ENCODE measurements at regions not wholly inside any gene's neighbourhood (a gene's known extent, or its start where the extent isn't known, plus 50 kb on each side); places are given as distances from the start of the nearest gene placed in this dataset.
"Not testable (repeated sequence)": the region's sequence is repeated elsewhere in the genome, so short reads cannot be mapped to it uniquely, and the experiment has no call there.

- DNase-seq: no peak
Observed at GRCh38 chr3:154658000-154658399, 228.0 kb upstream of the GPR149 start.

DNA sequence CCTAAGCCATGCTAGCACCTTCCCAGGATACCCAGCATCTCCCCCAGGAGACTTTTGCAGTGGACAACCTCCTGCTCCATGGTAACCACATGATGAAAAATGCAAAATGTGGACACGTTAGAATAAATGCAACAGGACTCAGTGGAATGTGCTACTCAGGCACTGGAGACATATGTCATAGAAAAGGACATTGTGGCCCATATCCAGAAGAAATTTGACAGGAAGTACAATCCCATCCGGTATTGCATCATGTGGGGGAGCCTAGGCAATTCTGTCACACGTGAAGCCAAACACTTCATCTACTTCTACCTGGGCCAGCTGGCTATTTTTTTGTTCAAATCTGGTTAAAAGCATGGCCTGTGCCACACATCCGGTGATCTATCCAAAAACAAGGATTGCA lies 227.2 kb upstream of the GPR149 start:
- peak; percentile 9 for DNase-seq

DNA sequence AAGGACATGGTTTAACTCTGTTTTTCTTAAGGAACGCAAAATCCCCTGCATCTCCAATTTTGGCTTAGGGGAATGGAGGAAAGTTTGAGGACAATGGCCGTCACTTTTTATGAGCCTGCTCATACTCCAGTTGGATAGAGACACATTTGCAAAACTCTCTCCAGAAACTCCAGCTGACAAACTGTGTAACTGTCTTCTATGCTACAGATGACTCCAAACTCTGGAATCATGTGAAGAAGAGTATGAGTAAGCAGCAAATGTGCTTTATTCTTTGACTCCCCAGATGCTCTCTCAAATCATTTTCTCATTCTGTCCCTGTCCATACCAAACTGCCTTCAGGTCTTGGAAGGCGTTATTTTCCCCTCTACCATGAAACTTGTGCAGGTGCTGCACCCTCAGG lies 226.5 kb upstream of the GPR149 start:
- DNase-seq: no peak

DNA sequence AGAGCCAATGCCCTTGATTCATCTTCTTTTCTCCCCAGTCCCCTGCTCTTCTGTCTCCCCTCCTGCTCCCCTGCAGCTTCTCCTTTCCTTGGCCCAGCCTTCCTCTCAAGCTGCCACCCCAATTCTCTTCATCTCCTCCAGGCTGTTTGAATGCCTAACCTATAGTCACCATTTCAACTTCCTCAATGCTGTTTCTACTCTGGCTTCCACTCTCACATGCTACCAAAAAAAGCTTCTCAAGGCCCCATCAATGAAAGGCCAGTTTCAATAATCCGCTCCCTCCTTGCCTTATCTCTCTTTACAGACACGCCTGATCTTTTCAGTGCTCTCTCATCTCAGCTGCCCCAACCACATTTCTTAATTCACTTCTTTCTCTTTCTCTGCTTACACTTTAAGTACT lies 212.2 kb upstream of the GPR149 start:
- DNase-seq: no peak

- no peak for DNase-seq
Observed at GRCh38 chr3:154625756-154626155, 195.8 kb upstream of the GPR149 start.

DNA sequence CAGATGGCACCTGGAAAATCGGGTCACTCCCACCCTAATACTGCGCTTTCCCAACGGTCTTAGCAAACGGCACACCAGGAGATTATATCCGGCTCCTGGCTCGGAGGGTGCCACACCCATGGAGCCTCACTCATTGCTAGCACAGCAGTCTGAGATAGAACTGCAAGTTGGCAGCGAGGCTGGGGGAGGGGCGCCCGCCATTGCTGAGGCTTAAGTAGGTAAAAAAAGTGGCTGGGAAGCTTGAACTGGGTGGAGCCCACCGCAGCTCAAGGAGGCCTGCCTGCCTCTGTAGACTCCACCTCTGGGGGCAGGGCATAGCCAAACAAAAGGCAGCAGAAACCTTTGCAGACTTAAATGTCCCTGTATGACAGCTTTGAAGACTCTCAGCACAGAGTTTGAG lies 189.6 kb upstream of the GPR149 start:
- not testable (repeated sequence) for DNase-seq

DNA sequence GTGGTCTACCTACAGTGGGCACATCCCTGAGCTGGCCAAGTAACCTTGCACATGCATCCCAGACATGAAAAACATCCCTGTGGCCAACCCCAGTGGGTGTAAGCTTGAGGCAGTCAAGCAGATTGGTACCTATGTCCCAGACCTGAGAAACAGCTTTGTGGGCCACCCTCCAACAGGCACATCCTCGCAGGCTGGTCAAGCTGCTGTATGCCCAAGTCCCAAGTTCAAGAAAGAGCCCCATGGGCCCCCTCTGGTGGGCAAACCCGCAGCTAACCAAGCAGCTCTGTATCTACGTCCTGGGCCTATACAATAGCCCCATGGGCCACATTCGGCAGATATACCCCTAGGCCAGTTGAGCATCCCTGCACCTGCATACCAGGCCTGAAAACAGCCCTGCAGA lies 186.3 kb upstream of the GPR149 start:
- no peak for DNase-seq

GRCh38 chr3:154615471-154615870 lies 185.5 kb upstream of the GPR149 start:
- DNase-seq: peak; percentile 16

GRCh38 chr3:154614601-154615000 lies 184.6 kb upstream of the GPR149 start:
- DNase-seq: no peak

DNA sequence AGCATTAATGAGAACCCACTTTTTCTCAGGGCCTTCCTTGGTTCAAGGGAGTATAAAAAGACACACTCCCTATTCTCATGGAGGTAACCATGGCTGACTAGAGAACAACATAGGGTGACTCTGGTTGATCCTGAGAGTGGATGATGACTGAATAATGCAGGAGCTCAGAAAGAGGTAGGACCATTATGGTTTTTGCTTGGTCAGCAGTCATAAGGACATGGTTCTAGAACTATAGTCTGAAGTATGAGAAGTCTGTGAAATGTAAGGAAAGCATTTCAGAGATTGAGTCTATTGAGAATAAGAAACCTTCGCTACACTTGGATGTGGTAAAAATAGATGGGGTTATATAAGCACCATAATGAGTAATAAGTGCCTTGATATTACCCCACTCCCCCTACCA lies 184.1 kb upstream of the GPR149 start:
- DNase-seq: no peak

GRCh38 chr3:154602241-154602640 lies 172.3 kb upstream of the GPR149 start:
- DNase-seq: no peak

DNA sequence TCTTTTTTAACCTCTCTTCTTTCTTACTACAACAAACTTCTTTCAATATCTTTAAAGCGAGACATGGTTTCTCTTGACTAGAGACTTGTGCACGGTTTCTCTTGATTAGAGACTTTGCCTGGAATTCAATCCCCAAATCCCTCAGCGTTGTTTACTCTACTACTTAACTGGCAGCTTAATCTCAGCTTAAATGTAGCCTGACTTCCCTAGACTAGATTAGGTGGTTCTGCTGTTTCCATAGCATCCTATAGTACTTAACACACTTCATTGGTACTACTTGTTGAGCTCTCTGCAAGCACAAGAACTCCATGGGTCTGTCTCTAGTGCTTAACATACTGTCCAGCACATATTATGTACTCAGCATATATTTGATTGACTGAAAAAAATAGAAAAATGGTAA lies 168.2 kb upstream of the GPR149 start:
- DNase-seq: no peak

DNA sequence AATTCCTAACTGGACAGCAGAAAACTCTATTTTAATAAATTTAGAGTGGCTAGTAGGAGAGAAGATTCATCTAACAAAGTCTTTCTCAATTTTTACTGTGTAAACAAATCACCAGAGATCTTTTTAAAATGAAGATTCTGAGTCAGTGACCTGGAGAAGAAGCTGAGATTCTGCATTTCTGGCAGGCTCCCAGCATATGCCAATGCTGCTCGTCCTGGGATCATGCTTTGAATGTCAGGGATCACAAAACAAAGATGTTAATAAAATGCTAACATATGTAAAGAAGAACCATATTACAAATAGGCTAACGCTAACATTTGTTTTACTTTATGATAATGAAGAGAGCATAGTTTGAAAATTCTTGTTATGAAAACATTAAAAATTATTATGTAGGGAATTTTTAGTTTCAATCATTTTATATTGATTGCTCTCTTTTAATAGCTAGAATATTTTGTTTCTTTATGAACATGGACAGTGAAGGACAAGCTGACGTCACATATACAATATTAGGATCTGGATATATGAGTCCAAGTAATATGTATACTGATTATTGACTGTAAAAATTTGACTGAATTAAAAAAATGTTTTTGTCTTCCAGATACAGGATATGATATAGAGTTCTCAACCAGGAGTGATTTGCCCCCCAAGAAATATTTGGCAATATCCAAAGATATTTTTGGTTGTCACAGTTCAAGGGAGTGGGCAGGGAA lies 160.8 kb upstream of the GPR149 start:
- DNase-seq: no peak

GRCh38 chr3:154588831-154589230 lies 158.8 kb upstream of the GPR149 start:
- DNase-seq: no peak

- DNase-seq: no peak
Observed at GRCh38 chr3:154584974-154585373, 155.0 kb upstream of the GPR149 start.

DNA sequence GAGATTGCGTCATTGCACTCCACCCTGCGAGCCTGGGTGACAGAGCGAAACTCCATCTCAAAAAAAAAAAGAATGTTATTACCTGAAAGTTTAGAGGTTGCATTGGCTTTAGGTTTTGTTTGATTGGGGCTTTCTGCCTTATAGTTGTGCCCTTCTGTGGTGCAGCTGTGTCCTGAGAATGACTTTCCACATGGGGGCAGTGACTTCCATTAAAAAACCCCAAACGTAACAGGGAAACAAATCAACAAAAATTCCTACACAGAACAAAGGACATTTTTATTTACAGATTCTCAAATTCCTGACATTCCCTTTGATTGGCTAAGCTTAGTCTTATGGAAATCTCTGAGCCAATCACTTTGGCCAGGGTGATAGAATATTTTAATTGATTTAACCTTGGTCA lies 154.1 kb upstream of the GPR149 start:
- peak; percentile 2 for DNase-seq

GRCh38 chr3:154583086-154583634 lies 153.2 kb upstream of the GPR149 start:
- no peak for DNase-seq

DNA sequence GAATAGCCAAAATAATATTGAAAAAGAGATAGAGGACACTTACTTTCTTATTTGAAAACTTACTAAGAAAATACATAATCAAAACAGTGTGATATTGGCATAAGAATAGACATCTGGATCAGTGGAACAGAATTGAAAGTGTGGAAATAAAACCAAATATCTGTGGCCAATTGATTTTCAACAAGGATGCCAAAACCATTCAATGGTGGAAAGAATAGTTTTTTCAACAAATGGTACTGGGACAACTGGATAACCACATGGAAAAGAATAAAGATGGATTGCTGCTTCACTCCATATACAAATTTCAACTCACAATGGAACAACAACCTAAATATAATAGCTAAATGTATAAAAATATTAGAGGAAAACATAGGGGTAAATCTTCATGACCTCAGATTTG lies 152.5 kb upstream of the GPR149 start:
- no peak for DNase-seq

DNA sequence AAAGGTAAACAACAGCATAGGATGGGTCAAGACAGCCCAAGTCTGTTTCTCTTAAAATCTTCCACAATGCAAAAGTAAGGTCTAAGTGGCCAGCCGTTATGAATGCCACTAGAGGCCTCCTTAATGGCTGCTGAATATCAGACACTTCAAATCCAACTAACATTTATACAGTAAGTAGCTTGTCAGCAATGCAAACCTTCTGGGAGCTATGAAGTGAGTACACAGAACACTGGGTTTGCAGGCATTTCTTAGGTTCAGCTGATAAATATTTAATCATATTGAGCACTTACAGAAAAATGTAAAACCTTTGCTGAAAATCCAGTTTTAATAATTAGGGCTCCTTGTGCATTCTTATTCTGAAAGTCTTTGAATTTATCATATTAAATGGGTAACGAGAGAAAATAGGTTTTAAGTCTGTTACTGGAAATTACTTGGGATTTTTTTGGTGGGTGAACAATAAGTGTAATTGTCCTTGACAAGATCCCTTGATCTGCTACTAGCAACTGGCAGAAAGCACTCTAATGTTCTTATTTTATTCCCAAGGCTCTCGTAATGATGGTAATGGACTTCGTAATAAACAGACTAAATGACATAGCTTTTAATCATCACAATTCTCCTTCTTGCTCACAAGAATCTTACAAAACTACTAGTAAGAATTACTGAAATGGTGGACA lies 141.7 kb upstream of the GPR149 start:
- DNase-seq: no peak

DNA sequence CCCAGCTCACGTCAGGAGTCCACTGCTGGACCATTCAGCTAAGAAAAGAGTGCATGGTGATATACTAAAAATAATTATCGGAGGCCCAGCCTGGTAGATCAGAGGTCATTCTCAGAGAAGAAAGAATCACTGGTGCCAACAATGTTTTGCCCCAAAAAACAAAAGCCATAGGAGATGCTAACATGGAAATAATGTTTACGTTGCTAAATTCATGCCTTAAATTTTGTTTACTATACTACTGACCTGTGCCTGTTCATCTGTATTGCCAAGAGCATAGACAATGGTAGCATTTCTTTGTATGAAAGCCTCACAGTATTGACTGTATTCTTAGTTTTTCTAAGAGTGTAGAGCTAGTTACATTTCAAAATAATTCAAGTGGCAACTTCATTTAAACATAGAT lies 138.1 kb upstream of the GPR149 start:
- DNase-seq: no peak

GRCh38 chr3:154559623-154560022 lies 129.6 kb upstream of the GPR149 start:
- DNase-seq: no peak

DNA sequence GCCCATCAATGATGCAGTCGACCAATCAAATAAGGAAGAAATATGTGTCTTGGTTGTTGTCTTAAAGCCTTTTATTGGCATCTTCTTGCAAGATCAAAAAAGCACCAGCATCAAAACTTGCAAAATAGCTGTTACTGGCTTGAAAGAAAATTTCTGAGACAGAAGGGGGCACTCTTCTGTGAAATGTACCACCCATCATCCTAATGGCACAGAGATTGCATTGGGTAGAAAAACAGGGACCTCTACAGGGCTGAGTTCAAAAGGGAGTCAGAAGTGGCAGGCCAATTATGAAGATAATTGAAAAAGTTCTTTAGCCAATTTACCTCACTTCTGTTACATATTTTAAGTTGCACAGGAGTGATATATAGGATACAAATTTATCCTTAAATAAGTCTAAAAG lies 122.3 kb upstream of the GPR149 start:
- no peak for DNase-seq

GRCh38 chr3:154549391-154549790 lies 119.4 kb upstream of the GPR149 start:
- DNase-seq: no peak

DNA sequence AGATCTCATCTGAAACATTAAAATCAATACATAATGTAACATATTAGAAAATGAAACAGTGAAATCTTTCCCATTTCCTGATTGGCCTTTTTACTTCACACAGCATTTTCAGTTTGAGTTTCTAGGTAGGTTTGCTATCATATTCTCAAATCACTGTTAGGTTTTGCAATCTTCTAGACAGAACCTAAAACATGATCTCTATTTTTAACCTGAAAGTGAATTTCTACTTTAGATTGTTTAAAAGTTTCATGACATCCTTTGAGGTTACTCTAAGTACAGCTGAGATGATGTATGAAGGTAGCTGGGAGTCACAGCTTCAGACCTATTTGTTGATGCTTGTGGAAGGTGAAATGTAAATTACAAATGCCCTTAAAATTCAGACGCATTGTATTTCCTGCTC lies 118.4 kb upstream of the GPR149 start:
- no peak for DNase-seq

DNA sequence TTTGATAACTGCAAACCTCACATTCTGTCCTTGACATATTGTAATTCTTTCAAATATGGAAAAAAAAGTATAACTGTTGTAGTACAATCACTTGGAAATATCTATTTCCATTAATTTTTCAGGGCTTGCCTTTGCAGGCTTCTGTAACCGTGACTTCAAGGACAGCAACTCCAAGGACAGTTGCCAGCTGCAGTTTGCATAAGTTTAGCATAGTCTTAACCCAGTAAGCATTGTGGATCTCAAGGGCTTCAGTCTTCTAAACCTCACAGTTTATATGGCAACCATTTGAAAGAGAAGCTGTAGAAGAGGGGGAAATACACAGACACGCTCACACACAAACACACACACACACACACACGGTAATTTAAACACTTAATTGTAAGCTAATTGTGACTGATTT lies 112.8 kb upstream of the GPR149 start:
- DNase-seq: no peak
